Glutamatergic neuron (in vitro differentiated cells): ENCODE measurements at regions not wholly inside any gene's neighbourhood (a gene's known extent, or its start where the extent isn't known, plus 50 kb on each side); places are given as distances from the start of the nearest gene placed in this dataset.

ENCODE experiments used
- DNase-seq: peaks from one replicate; pipeline ENCODE4 v3.0.0; 2022
- H3K27ac Mint-ChIP-seq: one replicate; pipeline ENCODE4 v1.8.0; 2020; ENCODE audit warnings: mild to moderate bottlenecking, mixed read lengths, inconsistent platforms; ENCODE audit not compliant: unreplicated experiment
- H3K27me3 Mint-ChIP-seq: one replicate; pipeline ENCODE4 v1.8.0; 2020; ENCODE audit warnings: mild to moderate bottlenecking, moderate library complexity, mixed read lengths, inconsistent platforms; ENCODE audit not compliant: unreplicated experiment
- H3K36me3 Mint-ChIP-seq: one replicate; pipeline ENCODE4 v1.8.0; 2020; ENCODE audit warnings: mild to moderate bottlenecking, mixed read lengths, inconsistent platforms; ENCODE audit not compliant: unreplicated experiment
- H3K4me1 Mint-ChIP-seq: one replicate; pipeline ENCODE4 v1.8.0; 2020; ENCODE audit warnings: mild to moderate bottlenecking, low read depth, mixed read lengths, inconsistent platforms; ENCODE audit not compliant: unreplicated experiment
- H3K4me3 Mint-ChIP-seq: one replicate; pipeline ENCODE4 v1.8.0; 2020; ENCODE audit warnings: mild to moderate bottlenecking, mixed read lengths, inconsistent platforms; ENCODE audit not compliant: unreplicated experiment
- H3K9me3 Mint-ChIP-seq: one replicate; pipeline ENCODE4 v1.8.0; 2020; ENCODE audit warnings: mild to moderate bottlenecking, moderate library complexity, mixed read lengths, inconsistent platforms; ENCODE audit not compliant: unreplicated experiment
- CTCF ChIP-seq: fragments of 200-600 bp; sonication (generic); IDR thresholded peaks from one replicate; pipeline ENCODE4 v1.5.0; 2021; ENCODE audit not compliant: partially characterized antibody, unreplicated experiment

- peaks cover 14% of the 10 kb centered on the region for H3K4me1 Mint-ChIP-seq
- no peak for DNase-seq
Measured at GRCh38 chr3:113152849-113153248, 58.5 kb upstream of the BOC start.

DNA sequence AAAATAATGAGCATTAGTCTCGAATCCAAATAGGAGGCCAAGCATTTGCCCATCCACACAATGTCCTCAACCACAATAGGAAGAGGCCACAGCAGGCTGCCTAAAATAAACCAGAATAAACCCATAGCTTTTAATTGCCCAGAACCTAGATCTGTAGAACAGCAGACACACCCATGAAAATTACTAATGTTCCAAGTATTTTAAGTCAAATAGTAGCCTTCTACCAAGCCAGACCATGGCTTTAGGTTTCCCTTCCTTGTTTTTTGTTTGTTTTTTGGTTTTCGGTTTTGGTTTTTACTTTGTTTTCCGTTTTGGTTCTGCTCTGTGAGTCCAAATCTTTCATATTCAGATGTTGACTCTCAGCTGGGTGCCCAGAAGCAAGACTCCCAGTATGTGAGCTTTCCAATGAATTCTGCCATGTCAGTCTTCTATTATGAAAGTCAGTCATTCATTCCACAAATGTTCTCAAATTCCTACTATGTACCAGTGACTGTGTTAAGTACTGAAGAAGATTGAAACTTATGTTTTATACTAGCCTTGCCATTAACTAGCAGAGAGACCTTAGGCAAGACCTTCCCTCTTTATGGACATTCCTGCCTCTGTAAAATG lies 57.8 kb upstream of the BOC start:
- DNase-seq, result no peak
- Mint-ChIP-seq H3K27ac (no peak overlapping the region), H3K4me3 (no peak overlapping the region), H3K36me3 (no peaks in the 10 kb centered on the region), H3K9me3 (no peaks in the 10 kb centered on the region), H3K27me3 (no peaks in the 10 kb centered on the region), H3K4me1 (peaks cover 14% of the 10 kb centered on the region)
- TF ChIP-seq CTCF, result no peak

More at GRCh38 chr3:113152849-113153248, 58.5 kb upstream of the BOC start:
- Mint-ChIP-seq H3K36me3 (no peaks in the 10 kb centered on the region), H3K4me3 (no peak overlapping the region), H3K27ac (no peak overlapping the region), H3K27me3 (no peaks in the 10 kb centered on the region), H3K9me3 (no peaks in the 10 kb centered on the region)
- TF ChIP-seq CTCF, result no peak

- no peak for DNase-seq
- Mint-ChIP-seq H3K4me3 (no peak overlapping the region), H3K27ac (no peak overlapping the region), H3K9me3 (no peaks in the 10 kb centered on the region), H3K36me3 (no peaks in the 10 kb centered on the region), H3K4me1 (peaks cover 7% of the 10 kb centered on the region), H3K27me3 (no peaks in the 10 kb centered on the region)
- no peak for TF ChIP-seq CTCF
Measured at GRCh38 chr3:113156816-113157333, 54.5 kb upstream of the BOC start.

GRCh38 chr3:113157408-113158030 lies 53.8 kb upstream of the BOC start:
- peaks cover 7% of the 10 kb centered on the region for H3K4me1 Mint-ChIP-seq
- peak overlapping the region; percentile 31 for H3K27ac Mint-ChIP-seq
- no peak for TF ChIP-seq CTCF
- no peaks in the 10 kb centered on the region for H3K9me3 Mint-ChIP-seq
- no peak for DNase-seq
- H3K4me3 Mint-ChIP-seq, result no peak overlapping the region
- H3K36me3 Mint-ChIP-seq, result no peaks in the 10 kb centered on the region
- H3K27me3 Mint-ChIP-seq, result no peaks in the 10 kb centered on the region

GRCh38 chr3:113158171-113158570 lies 53.2 kb upstream of the BOC start:
- no peak for DNase-seq
- Mint-ChIP-seq H3K27me3 (no peaks in the 10 kb centered on the region), H3K4me1 (peaks cover 7% of the 10 kb centered on the region), H3K4me3 (no peak overlapping the region), H3K36me3 (no peaks in the 10 kb centered on the region), H3K9me3 (no peaks in the 10 kb centered on the region), H3K27ac (no peak overlapping the region)
- no peak for TF ChIP-seq CTCF
